Epithelial cell of esophagus (primary cell): ENCODE measurements at regions not wholly inside any gene's neighbourhood (a gene's known extent, or its start where the extent isn't known, plus 50 kb on each side); places are given as distances from the start of the nearest gene placed in this dataset.

Source experiments
- DNase-seq: peaks from one replicate; pipeline ENCODE4 v3.0.0; 2010; ENCODE audit warnings: low read depth
- H3K4me3 ChIP-seq: 2 replicates; pipeline ENCODE4 v1.5.1; 2011; ENCODE audit warnings: mild to moderate bottlenecking, low read length, control low read depth
- CTCF ChIP-seq: IDR thresholded peaks from 2 replicates; pipeline ENCODE4 v1.5.1; 2011; ENCODE audit warnings: low read depth, mild to moderate bottlenecking, low read length, control low read depth, inconsistent platforms; ENCODE audit not compliant: insufficient read depth; ENCODE audit errors: missing control alignments

DNA sequence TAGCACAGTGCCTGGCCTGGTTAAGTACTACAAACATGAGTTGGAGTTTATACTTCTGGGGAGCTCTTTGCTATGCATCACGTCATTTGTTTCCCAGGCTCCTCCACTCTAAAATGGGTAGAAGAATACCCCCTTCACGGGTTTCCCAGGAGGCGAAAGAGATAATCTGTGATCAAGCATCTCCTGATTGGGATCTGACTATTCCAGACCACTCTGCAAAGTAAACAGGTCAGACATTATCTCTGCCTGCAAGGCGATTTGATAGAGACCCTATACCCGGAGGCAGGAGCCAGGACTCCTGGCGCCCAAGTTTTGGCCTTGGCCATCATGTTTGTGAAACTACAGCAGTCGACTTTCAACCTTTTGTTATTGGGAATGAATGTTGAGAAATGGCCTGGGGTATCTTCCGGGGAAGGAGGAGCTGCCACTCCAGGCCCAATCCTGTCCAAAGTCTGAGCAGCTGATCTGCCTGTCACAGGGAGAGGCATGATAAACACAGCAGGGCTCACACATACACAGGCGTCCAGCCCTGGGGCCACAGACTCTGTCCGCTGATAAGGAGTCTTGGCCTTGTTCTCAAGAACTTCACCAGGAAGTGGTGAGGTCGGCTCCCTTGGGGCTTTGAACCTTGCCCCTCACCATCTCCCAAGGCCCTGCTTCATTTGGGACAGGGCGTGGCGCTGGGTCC lies 199.9 kb downstream of the MAF start:
- TF ChIP-seq CTCF, result no peak
- H3K4me3 ChIP-seq, result no peak overlapping the region
- DNase-seq, result no peak

DNA sequence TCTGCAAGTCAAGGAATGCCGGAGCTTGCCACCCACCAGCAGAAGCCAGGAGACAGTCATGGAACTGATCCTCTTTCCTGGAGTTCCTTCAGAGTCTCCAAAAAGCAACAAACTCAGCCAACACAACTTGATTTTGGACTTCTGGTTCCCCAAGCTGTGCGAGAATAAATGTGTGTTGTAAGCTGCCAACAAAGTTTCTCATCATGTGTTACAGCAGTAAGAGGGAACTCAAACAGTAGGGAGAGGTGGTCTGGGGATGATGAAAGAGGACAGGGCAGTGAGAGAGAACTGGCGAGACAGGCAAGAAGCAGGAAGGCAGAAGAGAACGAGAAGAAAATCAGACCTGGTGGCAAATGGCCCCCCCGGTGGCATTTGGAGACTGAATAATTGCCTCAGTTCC lies 204.9 kb downstream of the MAF start:
- no peak for TF ChIP-seq CTCF
- H3K4me3 ChIP-seq, result no peak overlapping the region
- no peak for DNase-seq

GRCh38 chr16:79394206-79394605 lies 206.3 kb downstream of the MAF start:
- DNase-seq, result no peak

DNA sequence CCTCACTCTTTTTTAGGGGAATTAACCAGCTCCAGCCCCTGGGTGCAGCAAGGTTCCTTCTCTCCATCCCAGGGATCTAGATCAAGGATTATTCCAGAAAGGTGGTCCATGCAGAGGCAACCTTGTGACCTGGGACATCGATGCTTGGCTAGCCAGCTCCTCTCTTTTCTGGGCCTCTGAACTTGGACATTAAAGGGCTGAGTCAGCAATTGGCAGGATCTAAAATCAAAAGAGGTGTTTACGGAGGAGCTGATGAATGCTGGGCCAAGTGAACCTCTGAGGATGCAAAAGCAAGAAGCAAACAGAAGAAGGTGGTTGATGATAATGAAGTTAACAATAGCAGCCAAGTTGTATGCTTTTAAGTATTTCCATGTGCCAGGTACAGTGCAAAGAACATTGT lies 207.0 kb downstream of the MAF start:
- no peak for TF ChIP-seq CTCF
- H3K4me3 ChIP-seq, result no peak overlapping the region

More at GRCh38 chr16:79394206-79394605, 206.3 kb downstream of the MAF start:
- H3K4me3 ChIP-seq, result no peak overlapping the region
- no peak for TF ChIP-seq CTCF

GRCh38 chr16:79393127-79393526 lies 207.4 kb downstream of the MAF start:
- no peak for DNase-seq
- H3K4me3 ChIP-seq, result no peak overlapping the region
- TF ChIP-seq CTCF, result no peak

More for the DNA sequence above, 207.0 kb downstream of the MAF start:
- no peak for DNase-seq

DNA sequence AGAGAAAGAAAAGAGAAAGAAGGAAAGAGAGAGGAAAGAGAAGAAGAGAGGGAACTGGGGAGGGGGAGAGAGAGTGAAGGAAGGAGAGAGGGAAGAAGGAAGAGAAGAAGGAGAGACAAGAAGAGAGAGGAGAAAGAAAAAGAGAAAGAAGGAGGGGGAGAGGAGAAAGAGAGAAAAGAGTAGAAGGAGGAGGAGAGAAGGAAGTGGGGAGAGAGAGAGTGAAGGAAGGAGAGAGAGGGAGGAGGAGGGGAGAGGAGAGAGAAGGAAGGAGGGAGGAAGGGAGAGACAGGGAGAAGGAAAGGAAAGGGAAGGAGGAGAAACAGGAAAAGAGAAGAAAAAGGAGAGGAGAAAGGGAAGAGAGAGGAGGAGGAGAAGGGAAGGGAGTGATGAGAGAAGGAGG lies 208.5 kb downstream of the MAF start:
- H3K4me3 ChIP-seq, result no peak overlapping the region
- TF ChIP-seq CTCF, result no peak
- DNase-seq, result no peak

- DNase-seq, result no peak
- H3K4me3 ChIP-seq, result no peak overlapping the region
- TF ChIP-seq CTCF, result no peak
Measured at GRCh38 chr16:79391395-79391794, 209.1 kb downstream of the MAF start.
